Prostate gland (tissue), 2 donors: ENCODE measurements at regions not wholly inside any gene's neighbourhood (a gene's known extent, or its start where the extent isn't known, plus 50 kb on each side); places are given as distances from the start of the nearest gene placed in this dataset.

ENCODE experiments used
- CTCF ChIP-seq, 4 experiments: fragments of 200-600 bp in 2 of 4; fragments of 450-650 bp in 2 of 4; sonication (generic) in 2 of 4; IDR thresholded peaks; 1 replicate in 3 of 4; 2 replicates in 1 of 4; pipeline ENCODE4 v1.5.1; 2016 to 2019; ENCODE audit warnings: antibody characterized with exemption in 4 of 4, mild to moderate bottlenecking in 2 of 4, moderate library complexity in 2 of 4
- POLR2A ChIP-seq: fragments of 450-650 bp; IDR thresholded peaks from one replicate; pipeline ENCODE4 v1.6.1; 2016; ENCODE audit warnings: antibody characterized with exemption, mild to moderate bottlenecking
- POLR2AphosphoS5 ChIP-seq: sonication (generic); formaldehyde crosslinking; IDR thresholded peaks from one replicate; pipeline ENCODE4 v1.6.1; 2017; ENCODE audit warnings: antibody characterized with exemption

- TF ChIP-seq POLR2A, result no peak
- no peak for TF ChIP-seq CTCF (IDR thresholded peaks at IDR 0.05)
- TF ChIP-seq POLR2AphosphoS5, result no peak
Measured at GRCh38 chr12:102680304-102680703, 199.9 kb upstream of the IGF1 start.
